GM20431 (cell line): ENCODE measurements at regions not wholly inside any gene's neighbourhood (a gene's known extent, or its start where the extent isn't known, plus 50 kb on each side); places are given as distances from the start of the nearest gene placed in this dataset.

ENCODE experiments used
- in situ Hi-C: fragments of 300-500 bp; cut with MseI, MboI; formaldehyde crosslinking; loops from one replicate; pipeline ENCODE4 v1.15.0; 2020; ENCODE audit warnings: low sequenced_read_pairs; ENCODE audit not compliant: unreplicated experiment

- in situ Hi-C loops = no loop called here
Measured at GRCh38 chr3:145760036-145760435, 400.9 kb downstream of the PLOD2 start.

DNA sequence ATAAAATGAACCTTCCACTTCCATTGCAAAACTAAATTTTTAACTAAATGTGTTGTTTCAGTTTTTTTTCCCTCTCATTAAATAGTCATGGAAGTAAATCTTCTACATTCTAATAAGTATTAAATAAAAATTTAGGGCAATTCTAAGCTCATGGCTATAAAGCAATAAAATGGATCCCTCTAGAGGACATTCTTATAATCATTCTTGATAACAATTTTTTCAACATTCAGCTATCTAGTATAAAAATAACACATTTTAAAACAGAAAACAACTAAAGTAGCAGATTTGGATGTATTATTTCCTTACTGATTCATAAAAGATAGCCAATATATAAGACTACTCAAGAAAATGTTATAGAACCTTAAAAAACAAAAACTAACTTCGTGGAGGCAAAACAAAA, 393.1 kb downstream of the PLOD2 start:
- in situ Hi-C loops = no loop called here

- in situ Hi-C loops = loop anchor here (25.0 kb wide), 1 partner anchor 260 kb away; no protein-coding TSS in a partner anchor
Measured at GRCh38 chr3:145776782-145777408, 384.1 kb downstream of the PLOD2 start.

GRCh38 chr3:145780301-145780700, 380.7 kb downstream of the PLOD2 start:
- in situ Hi-C loops = loop anchor here (25.0 kb wide), 1 partner anchor 257 kb away; no protein-coding TSS in a partner anchor

GRCh38 chr3:145785668-145786067, 375.3 kb downstream of the PLOD2 start:
- in situ Hi-C loops = loop anchor here (25.0 kb wide), 1 partner anchor 252 kb away; no protein-coding TSS in a partner anchor

- in situ Hi-C loops = loop anchor here (25.0 kb wide), 1 partner anchor 239 kb away; no protein-coding TSS in a partner anchor
Measured at GRCh38 chr3:145798007-145798406, 363.0 kb downstream of the PLOD2 start.

DNA sequence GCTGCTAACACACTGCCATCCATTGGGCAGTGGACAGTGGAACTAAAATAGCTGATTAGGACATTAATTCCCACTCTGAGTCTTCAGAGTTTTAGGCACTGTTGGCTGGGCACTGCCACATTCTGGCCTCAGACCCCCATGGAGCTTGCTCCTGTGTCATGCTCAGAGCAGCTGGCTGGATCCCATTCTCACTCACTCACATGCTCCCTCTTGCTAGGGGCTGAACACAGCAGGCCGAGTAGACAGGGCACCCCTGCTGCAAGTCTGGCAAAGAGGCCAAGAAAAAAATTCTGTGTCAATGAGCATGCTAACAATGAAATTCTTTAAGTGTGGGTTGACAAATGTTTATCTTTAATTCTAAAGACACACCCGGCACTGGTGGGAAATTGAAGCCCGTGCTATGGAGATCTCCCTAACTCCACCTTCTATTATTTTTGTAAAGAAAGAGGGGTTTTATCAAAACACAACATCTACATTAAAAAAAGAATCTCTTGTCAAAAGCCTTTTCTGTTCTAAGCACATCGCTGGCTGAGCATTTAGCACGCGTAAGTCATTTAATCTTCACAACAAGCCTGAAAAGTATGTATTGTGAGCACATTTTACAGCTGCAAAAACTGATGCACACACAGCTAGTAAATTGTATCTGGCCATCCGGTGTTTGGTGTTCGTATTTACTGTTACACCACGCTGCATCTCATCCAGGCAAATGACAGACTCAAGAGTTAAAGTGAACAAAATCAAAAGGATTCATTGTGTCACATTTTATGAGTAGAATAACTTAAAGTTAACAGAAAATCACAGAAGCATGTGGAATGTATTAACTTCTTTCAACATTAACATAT, 362.1 kb downstream of the PLOD2 start:
- in situ Hi-C loops = loop anchor here (25.0 kb wide), 1 partner anchor 238 kb away; no protein-coding TSS in a partner anchor

DNA sequence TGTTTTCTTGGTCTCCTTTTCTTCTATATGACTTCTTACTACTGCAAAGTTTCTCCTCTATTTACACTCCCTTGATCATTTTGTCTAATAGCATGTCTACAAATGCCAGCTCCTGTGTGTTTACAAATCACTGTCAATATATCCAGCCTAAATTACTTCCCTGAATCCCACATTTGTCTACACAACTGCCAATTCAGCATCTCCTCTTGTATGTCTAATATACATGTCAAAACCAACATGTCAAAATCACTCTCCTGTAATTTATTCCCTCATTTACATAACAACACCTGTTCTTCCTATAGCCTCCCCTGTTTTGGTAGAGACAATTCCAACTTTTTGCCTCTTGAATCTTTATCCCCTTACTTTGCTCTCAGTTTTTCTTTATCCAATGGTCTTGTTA, 359.3 kb downstream of the PLOD2 start:
- in situ Hi-C loops = no loop called here

DNA sequence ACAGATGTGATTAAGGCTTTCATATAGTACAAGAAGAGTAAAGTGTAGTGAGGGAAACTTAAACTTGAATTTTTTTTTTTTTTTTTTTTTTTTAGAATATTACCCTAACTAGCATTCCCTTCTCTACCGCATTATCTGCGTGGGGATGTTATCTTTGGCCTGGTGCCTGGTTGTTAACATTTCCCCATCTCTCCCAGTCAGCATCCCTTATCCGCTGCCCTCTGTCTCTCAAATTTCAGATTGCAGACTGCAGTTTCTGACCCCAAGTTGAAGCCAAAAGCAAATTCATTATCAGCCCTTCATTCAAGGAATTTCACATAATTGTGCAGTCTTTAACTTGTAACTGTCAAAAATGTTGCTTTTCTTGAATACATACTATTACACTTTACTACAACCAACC, 353.0 kb downstream of the PLOD2 start:
- in situ Hi-C loops = no loop called here

- in situ Hi-C loops = no loop called here
Measured at GRCh38 chr3:145812391-145812790, 348.6 kb downstream of the PLOD2 start.

DNA sequence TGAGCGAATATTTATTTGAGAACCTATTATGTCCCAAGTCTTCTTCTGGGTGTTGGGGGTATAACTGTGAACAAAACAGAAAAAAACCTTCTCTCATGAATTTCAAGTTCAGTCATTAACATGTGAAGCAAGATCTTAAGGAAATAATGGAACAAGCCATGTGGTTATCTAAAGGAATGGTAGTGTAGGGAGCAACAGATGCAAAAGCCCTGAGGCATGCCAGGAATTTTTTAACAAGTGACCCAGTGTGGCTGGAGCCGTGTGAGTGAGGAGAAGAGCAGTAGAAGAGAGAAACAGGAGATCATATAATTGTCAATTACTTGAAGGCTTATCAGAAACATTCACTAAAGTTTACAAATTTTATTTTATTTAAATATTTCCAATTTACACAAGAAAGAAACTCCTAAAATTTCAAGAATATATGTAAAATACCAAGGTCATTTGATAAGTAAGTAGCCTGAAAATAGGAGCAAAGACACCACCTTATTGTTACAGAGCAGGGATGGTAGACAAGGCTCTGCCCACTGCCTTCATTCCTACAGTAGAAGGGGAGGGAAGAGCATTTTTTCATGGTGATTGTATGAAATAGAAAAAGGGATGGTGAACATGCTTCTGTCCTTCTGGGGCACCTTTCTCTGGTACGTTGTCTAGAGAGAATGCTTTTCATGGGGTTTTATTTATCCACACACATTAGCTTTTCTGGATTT, 345.1 kb downstream of the PLOD2 start:
- in situ Hi-C loops = no loop called here

GRCh38 chr3:145817870-145818483, 343.0 kb downstream of the PLOD2 start:
- in situ Hi-C loops = no loop called here

DNA sequence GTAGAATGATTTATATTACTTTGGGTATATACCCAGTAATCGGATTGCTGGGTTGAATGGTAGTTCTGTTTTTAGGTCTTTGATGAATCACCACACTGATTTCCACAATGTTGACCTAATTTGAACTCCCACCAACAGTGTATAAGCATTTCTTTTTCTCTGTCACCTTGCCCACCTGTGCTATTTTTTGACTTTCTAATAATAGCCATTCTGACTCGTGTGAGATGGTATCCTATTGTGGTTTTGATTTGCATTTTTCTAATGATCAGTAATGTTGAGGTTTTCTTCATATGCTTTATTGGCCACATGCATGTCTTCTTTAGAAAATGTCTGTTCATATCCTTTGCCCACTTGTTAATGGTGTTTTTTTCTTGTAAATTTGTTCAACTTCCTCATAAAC, 340.8 kb downstream of the PLOD2 start:
- in situ Hi-C loops = no loop called here

- in situ Hi-C loops = no loop called here
Measured at GRCh38 chr3:145842294-145842902, 318.6 kb downstream of the PLOD2 start.

DNA sequence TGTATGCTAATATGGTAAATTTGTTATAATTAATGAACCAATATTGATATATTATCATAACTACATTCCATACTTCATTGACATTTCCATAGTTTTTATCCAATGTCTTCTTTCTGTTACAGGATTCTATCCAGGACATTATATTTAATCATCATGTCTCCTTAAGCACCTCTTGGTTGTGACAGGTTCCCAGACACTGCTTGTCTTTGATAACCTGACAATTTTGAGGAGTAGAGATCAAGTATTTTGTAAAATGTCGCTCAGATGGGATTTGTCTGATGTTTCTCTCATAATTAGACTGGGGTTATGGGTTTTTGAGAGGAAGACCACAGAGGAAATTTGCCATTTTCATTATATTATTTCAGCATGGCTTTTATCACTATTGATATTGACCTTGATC, 317.4 kb downstream of the PLOD2 start:
- in situ Hi-C loops = no loop called here

DNA sequence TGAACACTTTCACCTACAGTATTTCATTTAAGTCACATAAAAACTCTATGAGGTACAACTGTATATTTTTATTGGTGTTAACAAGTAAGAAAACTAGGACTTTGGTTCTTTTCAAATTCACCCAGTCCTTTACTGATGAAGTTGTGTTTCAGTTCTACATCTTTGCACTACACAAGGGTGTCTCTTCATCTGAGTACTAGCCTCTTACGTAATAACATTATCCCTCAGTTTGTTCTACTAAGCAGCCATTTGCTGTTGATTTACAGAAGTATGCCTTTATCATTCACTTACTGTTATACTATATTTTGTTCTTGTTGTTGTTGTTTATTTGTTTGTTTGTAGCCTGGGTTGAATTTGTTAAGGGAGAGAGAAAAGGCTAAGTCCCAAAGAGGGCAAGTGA, 311.9 kb downstream of the PLOD2 start:
- in situ Hi-C loops = no loop called here

DNA sequence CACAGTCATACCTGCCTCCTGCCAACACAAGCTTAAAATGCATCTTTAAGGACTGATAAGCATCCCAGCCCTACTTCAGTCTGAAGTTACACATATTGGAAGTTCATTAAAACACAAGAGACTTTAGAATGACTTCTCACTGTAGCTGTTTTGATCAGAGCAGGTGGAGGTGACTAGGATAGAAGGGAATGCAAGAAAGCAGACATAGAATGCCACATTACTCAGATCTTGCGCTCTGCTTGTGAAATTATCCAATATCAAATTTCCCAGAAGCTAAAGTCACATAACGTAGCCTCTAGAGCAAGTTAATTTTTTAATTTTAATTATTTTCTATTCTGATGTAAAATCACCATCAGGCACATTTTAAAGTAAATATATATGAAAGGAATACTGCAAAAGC, 306.5 kb downstream of the PLOD2 start:
- in situ Hi-C loops = no loop called here

GRCh38 chr3:145857956-145858355, 303.0 kb downstream of the PLOD2 start:
- in situ Hi-C loops = no loop called here

DNA sequence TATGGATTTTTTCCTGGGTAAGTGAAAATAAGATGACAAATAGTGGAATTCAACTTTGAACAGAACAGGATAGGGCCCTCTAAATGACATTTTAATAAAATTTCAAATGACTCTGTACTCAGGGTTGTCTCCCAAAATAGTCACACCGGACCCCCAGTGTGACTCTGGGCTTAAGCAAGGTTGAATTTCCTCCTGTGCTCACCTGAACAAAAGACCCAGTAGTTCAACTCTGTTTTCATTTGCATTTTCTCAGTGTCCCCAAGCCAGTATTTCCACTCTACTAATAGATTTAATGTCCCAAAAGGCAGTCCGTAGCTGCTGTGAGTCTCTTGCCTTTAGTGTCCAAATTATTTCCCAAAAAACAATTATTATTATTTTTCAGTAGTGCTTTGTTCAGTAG, 296.6 kb downstream of the PLOD2 start:
- in situ Hi-C loops = no loop called here
